GM12878 (cell line): ENCODE measurements at regions not wholly inside any gene's neighbourhood (a gene's known extent, or its start where the extent isn't known, plus 50 kb on each side); places are given as distances from the start of the nearest gene placed in this dataset.

Experiments used
- ATAC-seq: fragments of 200-7000 bp; cut with Tn5 transposase; 3 replicates; pipeline ENCODE4 v1.9.1; 2020; ENCODE audit warnings: mild to moderate bottlenecking, moderate library complexity
- BruUV-seq: library from RNA; stranded (reverse); fragments of 400-500 nt; replicated peaks from 2 replicates; lab custom pipeline; 2021; lab: Mats Ljungman, UMichigan
- CTCF ChIA-PET: fragments of 300-600 bp; sonication (Branson Sonifier 250); formaldehyde crosslinking; extraction: SDS; loops from one replicate; lab custom pipeline; 2021; ENCODE audit warnings: inconsistent platforms; lab: Yijun Ruan, JAX
- POLR2A ChIA-PET: fragments of 350-600 bp; formaldehyde crosslinking; extraction: SDS; loops from one replicate; lab custom pipeline; 2021; ENCODE audit warnings: inconsistent platforms; lab: Charles Lee
- RAD21 ChIA-PET: fragments of 300-600 bp; sonication (Branson Sonifier 250); formaldehyde crosslinking; loops from one replicate; lab custom pipeline; 2023; ENCODE audit warnings: antibody characterized with exemption; ENCODE audit not compliant: unreplicated experiment; lab: Charles Lee
- SMC1A ChIA-PET: fragments of 300-600 bp; sonication (Branson Sonifier 250); formaldehyde crosslinking; loops from one replicate; lab custom pipeline; 2023; ENCODE audit not compliant: unreplicated experiment, uncharacterized antibody; lab: Charles Lee
- DNase-seq: peaks from one replicate; pipeline ENCODE4 v3.0.0-alpha.2; 2011; ENCODE audit warnings: low read depth, low spot score
- FAIRE-seq: peaks from 3 replicates; lab custom pipeline; 2011; peaks lifted over from hg19 to GRCh38; lab: Jason Lieb, UNC
- H2AFZ ChIP-seq: 2 replicates; pipeline ENCODE4 v1.6.0; 2011; ENCODE audit warnings: low read depth, low read length, control low read depth; ENCODE audit not compliant: control insufficient read depth
- H3K27ac ChIP-seq: 2 replicates; pipeline ENCODE4 v1.5.1; 2011; ENCODE audit warnings: control low read depth; ENCODE audit not compliant: control insufficient read depth, insufficient read depth
- H3K27me3 ChIP-seq, 2 experiments: replicated peaks in 1 of 2; 2 replicates each; pipeline versions ENCODE4 v1.6.0 to v1.6.1; 2011; ENCODE audit warnings: low read length in 1 of 2; ENCODE audit not compliant: control insufficient read depth in 2 of 2, insufficient read depth in 2 of 2
- H3K36me3 ChIP-seq, 2 experiments: 2 replicates each; pipeline ENCODE4 v1.5.1; 2011; ENCODE audit warnings: low read length in 1 of 2; ENCODE audit not compliant: control insufficient read depth in 2 of 2, insufficient read depth in 2 of 2
- H3K4me1 ChIP-seq: 2 replicates; pipeline ENCODE4 v1.6.1; 2011; ENCODE audit warnings: mild to moderate bottlenecking, low read length, moderate library complexity, mixed read lengths; ENCODE audit not compliant: control insufficient read depth, insufficient read depth
- H3K4me2 ChIP-seq: 2 replicates; pipeline ENCODE4 v1.6.0; 2011; ENCODE audit warnings: control low read depth; ENCODE audit not compliant: control insufficient read depth, insufficient read depth
- H3K4me3 ChIP-seq: fragments of 200-600 bp; sonication (generic); 2 replicates; pipeline ENCODE4 v1.5.1; 2016
- H3K79me2 ChIP-seq: 2 replicates; pipeline ENCODE4 v1.6.0; 2011; ENCODE audit warnings: low read length; ENCODE audit not compliant: control insufficient read depth, insufficient read depth
- H3K9ac ChIP-seq: 2 replicates; pipeline ENCODE4 v1.8.0; 2011; ENCODE audit warnings: low read length, control low read depth, mixed read lengths; ENCODE audit not compliant: control insufficient read depth, insufficient read depth
- H3K9me3 ChIP-seq: replicated peaks from 3 replicates; pipeline ENCODE4 v1.5.1; 2011; ENCODE audit warnings: mild to moderate bottlenecking, low read length; ENCODE audit not compliant: control insufficient read depth, insufficient read depth
- H4K20me1 ChIP-seq: 2 replicates; pipeline ENCODE4 v1.6.0; 2011; ENCODE audit not compliant: control insufficient read depth, insufficient read depth
- CREB1 ChIP-seq: IDR thresholded peaks from 2 replicates; pipeline ENCODE4 v1.6.1; 2012; ENCODE audit warnings: low read depth, mild to moderate bottlenecking, inconsistent platforms
- MEF2B ChIP-seq: fragments of 450-650 bp; IDR thresholded peaks from 2 replicates; pipeline ENCODE4 v1.6.1; 2018; ENCODE audit warnings: mild to moderate bottlenecking, moderate library complexity; ENCODE audit not compliant: partially characterized antibody, poor library complexity, severe bottlenecking
- MLLT1 ChIP-seq: fragments of 450-650 bp; IDR thresholded peaks from 2 replicates; pipeline ENCODE4 v1.6.1; 2016; ENCODE audit warnings: mild to moderate bottlenecking
- PKNOX1 ChIP-seq: fragments of 450-650 bp; IDR thresholded peaks from 2 replicates; pipeline ENCODE4 v1.6.1; 2016; ENCODE audit warnings: mild to moderate bottlenecking
- RB1 ChIP-seq: fragments of 450-650 bp; formaldehyde crosslinking; IDR thresholded peaks from 2 replicates; pipeline ENCODE4 v1.6.1; 2017; ENCODE audit warnings: mild to moderate bottlenecking, borderline replicate concordance
- RCOR1 ChIP-seq: conservative IDR thresholded peaks from 2 replicates; pipeline ENCODE4 v1.6.1; 2012; ENCODE audit warnings: low read depth, low read length, improper control_type of control experiment
- RFX5 ChIP-seq: IDR thresholded peaks from 2 replicates; pipeline ENCODE4 v1.6.1; 2011; ENCODE audit warnings: low read depth, low read length, improper control_type of control experiment
- SMAD5 ChIP-seq: IDR thresholded peaks from 2 replicates; pipeline ENCODE4 v1.6.1; 2016; ENCODE audit warnings: antibody characterized with exemption, low read depth
- ZNF217 ChIP-seq: fragments of 450-650 bp; IDR thresholded peaks from 2 replicates; pipeline ENCODE4 v1.6.1; 2017; ENCODE audit warnings: antibody characterized with exemption, mild to moderate bottlenecking
- ZNF274 ChIP-seq: IDR thresholded peaks from one replicate; pipeline ENCODE4 v1.8.0; 2011; ENCODE audit not compliant: insufficient read length, insufficient read depth
- ZNF592 ChIP-seq: fragments of 450-650 bp; IDR thresholded peaks from 2 replicates; pipeline ENCODE4 v1.6.1; 2017; ENCODE audit warnings: mild to moderate bottlenecking, moderate library complexity
- WGBS: methylation state at CpG from one replicate; pipeline ENCODE4 v1.1.6; 2016; ENCODE audit warnings: low lambda C conversion rate; ENCODE audit not compliant: insufficient replicate concordance, insufficient coverage; ENCODE audit errors: missing lambda C conversion rate; 5-methylcytosine and 5-hydroxymethylcytosine counted together
- in situ Hi-C: fragments of 300-500 bp; cut with MboI; formaldehyde crosslinking; loops from 9 replicates; pipeline ENCODE4 v1.14.3; 2018; ENCODE audit warnings: mixed read lengths
- intact Hi-C: fragments of 100-400 bp; cut with micrococcal nuclease; formaldehyde crosslinking; loops from one replicate; pipeline ENCODE4 v1.14.2; 2022; ENCODE audit not compliant: unreplicated experiment

- Histone ChIP-seq H3K36me3 (no peaks in the 10 kb centered on the region), H3K9me3 (no peaks in the 10 kb centered on the region), H3K27me3 (no peaks in the 10 kb centered on the region), H3K79me2 (no peaks in the 10 kb centered on the region), H4K20me1 (no peaks in the 10 kb centered on the region)
- intact Hi-C loops: no loop called here
- 22% methylated on average over 4 of the region's 4 CpGs for WGBS
- no peak for FAIRE-seq
- ChIA-PET RAD21 (interaction anchor here (0.7 kb wide), 1 partner anchor 83 kb away, joined by 3 read pairs; no protein-coding TSS in a partner anchor), POLR2A (no interaction called here), CTCF (no interaction called here), SMC1A (no interaction called here)
- in situ Hi-C loops: no loop called here
- ATAC-seq: no peak
- no TSS peak for BruUV-seq
- no peak for TF ChIP-seq ZNF592
- no peak for TF ChIP-seq SMAD5
- TF ChIP-seq RB1: no peak
- no peak for TF ChIP-seq RFX5
- no peak for TF ChIP-seq CREB1
- TF ChIP-seq ZNF274: no peak
- TF ChIP-seq MEF2B: no peak
- TF ChIP-seq MLLT1: no peak
- TF ChIP-seq ZNF217: no peak
- no peak for TF ChIP-seq PKNOX1
- no peak for TF ChIP-seq RCOR1
- TF ChIP-seq, all 136 proteins: peak for 0
- Histone ChIP-seq H3K4me1 (no peaks in the 10 kb centered on the region), H2AFZ (no peak overlapping the region), H3K4me2 (no peak overlapping the region), H3K9ac (no peak overlapping the region), H3K27ac (no peak overlapping the region), H3K4me3 (no peak overlapping the region)
- DNase-seq: no peak
These were observed 398.5 kb upstream of the FIGN start for GRCh38 chr2:164134336-164134735.
